Fibroblast of skin of left biceps (primary cell): ENCODE measurements at regions not wholly inside any gene's neighbourhood (a gene's known extent, or its start where the extent isn't known, plus 50 kb on each side); places are given as distances from the start of the nearest gene placed in this dataset.

Experiments
- DNase-seq, 2 experiments: peaks; one replicate each; pipeline ENCODE4 v3.0.0-alpha.2; 2013; ENCODE audit warnings: low read depth in 2 of 2

DNA sequence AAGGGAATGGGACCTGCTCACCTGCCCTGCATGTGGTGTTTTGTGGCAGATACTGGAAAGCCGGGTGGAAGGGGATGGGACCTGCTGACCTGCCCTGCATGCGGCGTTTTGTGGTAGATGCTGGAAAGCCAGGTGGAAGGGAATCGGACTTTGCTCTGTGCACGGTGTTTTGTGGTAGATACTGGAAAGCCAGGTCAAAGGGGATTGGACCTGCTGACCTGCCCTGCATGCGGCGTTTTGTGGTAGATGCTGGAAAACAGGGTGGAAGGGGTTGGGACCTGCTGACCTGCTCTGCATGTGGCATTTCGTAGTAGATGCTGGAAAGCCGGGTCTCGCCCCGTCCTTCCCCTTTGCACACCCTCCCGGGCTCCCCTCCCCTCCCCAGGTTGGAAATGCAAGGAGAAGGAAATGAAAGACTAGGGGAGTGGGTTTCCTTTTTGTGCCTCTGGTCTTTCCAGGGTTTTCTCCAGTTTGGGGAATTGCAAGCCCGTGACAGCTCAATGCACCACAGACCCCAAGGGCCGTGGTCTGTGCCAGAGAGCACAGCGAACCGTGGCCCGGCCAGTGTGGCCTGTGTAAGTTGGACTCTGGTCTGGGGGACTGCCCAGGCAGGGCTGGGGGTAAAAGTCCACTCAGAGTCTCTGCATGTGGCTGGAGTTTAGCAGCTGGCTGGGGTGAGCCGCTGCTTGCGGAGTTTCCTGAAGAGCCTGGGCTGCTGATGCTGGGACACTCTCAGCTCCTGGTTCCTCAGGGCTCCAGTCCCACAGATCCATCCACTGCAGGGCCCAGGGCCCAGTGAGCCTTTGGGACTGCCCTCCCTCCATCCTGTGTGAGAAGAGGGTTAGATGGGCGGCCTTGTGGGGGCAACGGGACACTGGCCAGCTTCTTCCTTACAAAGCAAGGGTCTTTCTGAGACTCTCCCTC, 105.5 kb downstream of the CRYAA start:
- DNase-seq = no peak

DNA sequence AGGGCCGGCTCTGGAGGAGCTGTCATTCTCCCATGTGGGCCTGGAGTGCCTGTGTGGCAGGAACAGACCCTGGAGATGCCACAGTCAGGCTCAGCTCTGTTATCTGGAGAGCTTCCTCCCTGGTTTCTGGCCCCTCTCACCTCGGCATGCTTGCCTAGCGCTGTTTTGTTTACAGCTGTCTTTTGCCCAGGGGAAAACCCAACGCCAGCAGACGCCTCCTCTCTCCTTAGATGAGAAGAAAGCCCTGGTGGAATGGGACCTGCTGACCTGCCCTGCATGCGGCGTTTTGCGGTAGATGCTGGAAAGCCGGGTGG, 104.9 kb downstream of the CRYAA start:
- no peak for DNase-seq

DNA sequence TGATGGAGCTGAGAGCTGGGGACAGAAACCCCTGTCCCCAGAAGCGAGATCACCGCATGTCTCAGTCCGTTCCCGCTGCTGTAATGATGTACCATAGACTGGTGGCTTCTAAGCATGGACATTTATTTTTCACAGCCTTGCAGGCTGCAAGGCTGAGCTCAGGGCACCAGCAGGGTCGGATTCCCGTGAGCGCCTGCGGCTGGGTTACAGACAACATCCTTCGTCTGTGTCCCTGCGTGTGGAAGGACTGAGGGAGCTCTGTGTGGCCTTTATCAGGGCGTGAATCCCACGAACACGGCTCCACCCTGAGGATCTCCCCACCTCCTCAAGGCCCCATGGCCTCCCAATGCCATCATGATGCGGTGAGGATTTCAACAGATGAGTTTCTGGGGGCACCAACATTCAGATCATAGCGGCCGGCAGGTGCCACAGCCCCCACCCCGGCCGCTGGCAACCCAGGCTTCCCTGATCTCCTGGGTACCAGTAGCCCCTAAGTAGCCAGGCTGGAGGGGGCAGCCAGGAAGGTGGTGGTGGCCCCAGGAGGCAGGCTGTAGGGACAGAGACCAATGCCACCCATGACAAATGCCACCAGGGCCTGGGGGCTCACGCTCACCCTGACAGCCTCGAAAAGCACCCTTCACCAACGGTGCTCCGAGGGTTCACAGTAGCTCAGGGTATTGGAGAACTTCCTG, 104.4 kb downstream of the CRYAA start:
- DNase-seq = no peak

DNA sequence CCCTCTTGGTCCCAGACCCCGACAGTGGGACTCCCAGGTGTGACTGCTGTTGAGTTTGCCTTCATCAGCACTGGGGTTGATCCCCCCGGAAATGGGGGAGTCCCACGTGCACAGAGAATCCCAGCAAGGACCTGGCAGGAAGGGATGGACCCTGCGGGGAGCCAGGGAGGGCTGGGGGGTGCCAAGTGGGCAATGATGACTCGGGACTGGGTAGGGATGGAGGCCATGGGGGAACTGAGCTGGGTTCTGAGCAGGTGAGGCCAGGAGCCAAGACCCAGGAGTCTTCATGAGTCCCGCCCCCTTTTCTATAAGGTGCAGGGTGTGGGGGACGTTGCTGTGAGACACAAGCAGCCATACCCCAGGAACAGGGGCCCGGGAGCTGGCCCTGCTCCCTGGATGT, 103.8 kb downstream of the CRYAA start:
- no peak for DNase-seq

DNA sequence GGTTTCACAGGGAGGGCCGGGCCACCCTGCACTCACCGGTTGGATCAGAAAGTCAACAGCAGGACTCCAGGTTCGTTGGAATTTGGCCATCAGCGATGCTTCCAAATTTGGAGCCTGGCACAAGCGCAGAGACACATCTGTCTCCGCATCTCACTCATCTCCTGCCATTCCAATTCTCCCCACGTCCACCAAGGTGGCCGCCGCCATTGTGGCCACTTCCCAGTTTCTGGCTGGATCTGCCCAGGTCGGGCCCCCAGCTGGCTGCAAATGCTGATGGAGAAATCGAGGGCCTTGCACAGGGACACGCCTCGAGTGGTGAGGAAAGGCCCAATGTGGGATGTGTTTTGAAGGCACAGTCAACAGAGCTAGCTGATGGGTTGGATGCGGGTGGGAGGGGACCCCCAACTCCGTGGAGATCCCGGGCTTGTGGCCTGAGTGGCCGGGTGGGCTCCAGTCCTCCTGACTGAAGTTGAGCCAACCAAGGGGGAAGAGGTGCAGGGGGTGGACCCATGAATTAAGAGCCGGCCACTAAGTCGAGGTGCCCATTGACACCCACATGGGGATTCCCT, 102.7 kb downstream of the CRYAA start:
- DNase-seq = no peak

DNA sequence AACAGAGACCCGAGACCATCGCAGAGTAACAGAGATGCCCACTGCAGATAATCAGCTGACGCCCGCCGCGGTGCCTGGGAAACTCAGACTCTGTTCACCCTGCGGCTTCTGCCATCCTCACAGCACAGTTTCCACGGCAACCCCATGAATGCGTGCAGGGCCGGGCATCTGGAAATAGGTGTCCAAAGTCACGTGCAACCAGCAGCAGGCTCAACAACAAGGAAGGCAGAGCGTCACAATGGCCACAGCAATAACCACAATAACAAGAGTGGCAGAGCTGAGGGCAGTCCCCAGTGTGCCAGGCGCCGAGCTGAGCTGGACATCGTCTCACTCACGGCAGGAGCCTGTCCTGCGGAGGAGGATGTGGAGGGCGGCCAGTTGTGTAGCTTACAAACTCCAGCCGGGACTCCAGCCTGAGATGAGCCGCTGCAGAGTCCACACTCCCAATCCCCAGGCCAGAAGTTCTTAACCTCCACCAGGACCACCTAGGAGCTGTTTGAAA, 102.0 kb downstream of the CRYAA start:
- no peak for DNase-seq

DNA sequence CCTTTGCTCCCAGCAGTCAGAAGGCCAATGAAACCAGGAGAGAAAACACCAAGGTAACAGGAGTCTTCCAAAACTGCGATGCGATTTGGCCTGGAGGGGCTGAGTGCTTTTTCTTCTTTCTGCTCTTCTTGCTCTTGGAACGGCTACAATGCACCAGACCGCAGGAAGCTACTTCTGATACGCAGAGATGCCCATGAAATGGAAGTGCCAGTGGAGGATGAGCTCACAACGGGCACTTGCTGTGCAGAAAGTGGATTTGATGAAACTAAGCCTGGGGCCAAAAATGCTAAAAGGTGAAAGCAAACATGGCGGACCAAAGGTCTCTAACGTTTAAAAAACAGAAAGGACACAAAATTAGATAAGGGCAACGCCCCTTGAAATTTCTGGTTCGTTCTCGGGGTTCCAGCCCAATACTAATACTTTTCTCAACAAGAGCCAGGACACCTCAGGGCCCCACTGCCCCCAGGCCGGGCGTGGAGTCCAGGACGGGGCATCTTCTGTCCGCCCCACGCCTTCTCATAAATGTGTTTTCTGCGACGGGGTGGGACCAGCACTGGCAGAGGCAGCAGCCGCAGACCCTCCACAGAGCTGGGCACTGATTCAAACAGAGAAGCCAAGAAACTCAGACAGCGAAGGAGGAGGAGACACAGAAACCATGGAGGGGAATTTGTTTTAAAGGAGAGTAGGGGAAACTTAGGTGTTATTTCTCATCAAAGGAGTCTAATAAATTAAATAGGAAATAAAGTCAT, 101.3 kb downstream of the CRYAA start:
- no peak for DNase-seq

DNA sequence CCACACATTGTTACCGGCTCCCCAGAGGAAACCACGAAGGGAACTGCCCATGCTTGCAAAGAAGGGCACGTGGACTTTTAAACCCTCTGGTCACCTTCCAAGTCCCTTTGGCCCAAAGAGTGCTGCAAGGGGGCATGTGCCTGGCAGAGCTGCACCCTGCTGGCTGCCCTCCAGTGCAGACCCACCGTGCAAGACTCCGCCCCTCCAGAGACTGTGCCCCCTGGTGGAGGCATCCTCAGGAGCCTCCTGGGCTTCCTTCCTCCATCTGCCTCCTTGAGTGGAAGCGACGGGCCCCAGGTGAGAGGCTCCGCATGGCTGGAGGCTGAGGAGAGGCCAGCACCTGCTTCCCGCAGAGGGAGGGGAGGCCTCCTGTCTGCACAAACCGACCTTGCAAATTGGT, 100.6 kb downstream of the CRYAA start:
- no peak for DNase-seq

DNA sequence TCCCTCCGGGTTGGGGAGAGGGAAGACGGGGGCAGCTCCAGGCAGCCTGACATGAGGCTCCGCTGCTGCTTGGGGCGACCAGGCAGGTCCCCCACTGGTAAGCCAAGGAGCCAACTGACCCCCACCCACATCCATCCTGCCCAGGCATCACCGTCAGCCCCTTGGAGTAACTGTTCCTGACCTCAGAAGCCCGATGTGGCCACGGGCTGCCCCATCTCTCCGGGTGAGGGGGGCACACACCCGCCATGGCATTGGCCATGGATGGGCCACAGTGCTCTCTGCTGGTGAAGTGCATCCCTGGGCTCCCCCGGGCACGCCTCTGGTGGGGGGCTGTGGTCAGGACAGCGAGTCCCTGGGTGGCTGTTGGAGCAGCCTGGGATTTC, 100.0 kb downstream of the CRYAA start:
- DNase-seq = no peak

DNA sequence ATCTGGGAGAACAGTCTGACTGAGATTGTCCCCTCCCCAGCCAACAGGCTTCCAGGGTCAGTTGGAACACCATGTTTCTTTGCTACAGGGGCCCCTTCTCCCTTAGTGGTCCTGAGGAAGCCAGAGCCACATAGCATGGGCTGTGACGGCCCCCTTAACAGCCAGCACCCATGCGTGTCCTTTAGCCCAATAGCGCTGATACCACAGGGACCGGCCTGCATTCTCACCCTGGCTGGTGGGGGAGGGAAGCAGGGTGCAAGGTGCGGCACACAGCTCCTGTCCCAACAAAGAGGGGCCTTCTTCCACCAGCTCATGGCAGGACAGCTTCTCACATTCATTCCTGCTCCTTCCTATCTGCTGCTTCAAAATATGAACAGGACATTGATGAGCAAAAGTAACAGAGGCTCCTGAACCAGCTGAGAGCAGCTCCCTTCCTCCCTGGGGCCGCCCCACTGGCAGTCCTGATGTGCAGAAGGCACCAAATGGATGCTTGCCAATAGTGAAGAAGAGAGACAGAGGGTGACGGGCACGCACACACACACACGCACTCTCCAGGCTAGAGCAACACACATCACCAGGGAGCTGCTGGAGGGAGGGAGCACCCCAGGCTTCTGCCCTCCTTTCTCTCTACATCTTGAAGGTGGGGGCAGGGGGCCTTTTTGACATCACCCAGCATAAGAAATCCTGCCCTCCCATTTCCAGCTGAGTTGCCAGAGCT, 99.4 kb downstream of the CRYAA start:
- DNase-seq = no peak

DNA sequence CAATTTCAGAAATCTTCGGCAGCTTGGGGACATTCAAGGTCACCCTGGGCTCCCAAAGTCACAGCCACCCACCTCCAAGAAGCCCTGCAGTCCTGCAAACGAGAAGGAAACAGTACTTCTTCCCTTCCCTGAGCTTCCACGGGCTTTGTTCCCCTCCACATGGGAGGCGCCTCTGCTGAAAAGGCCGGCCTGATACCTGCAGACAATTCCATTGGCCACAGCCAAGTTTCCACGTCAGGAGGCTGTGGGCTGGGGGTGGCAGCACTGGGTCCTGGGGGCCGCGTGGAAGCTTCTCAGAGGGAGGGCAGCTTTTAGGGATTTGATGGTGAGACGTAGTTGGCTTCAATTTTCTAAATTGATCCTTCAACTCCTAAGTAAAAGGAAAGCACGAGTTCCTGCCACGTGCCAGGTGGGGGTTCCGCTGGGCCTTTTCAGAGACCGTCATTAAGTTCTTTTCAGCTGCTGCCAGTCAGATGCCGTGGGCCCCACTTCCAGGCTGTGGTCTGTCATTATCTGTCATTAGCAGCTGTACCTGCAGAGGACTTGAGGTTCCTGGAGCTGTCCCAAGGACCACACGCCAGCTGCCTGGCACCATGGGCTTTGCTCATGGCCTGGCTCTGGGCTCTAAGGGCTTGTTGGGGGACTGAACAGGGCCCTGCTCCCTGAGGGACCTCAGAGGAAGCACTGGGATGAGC, 98.7 kb downstream of the CRYAA start:
- DNase-seq = no peak

DNA sequence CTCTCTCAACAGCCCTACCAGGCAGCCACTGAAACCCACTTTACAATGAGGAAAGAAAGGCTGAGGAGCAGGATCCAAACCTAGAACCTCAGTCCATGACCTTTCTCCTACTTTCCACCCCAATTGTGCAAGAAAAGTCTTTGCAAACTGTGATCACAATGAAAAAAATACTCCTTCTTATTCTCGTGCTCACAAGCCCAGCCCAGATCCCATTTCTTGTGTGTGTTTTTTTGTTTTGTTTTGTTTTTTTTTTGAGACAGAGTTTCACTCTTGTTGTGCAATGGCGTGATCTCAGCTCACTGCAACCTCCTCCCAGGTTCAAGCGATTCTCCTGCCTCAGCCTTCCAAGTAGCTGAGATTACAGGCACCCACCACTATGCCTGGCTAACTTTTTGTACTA, 97.7 kb downstream of the CRYAA start:
- no peak for DNase-seq

DNA sequence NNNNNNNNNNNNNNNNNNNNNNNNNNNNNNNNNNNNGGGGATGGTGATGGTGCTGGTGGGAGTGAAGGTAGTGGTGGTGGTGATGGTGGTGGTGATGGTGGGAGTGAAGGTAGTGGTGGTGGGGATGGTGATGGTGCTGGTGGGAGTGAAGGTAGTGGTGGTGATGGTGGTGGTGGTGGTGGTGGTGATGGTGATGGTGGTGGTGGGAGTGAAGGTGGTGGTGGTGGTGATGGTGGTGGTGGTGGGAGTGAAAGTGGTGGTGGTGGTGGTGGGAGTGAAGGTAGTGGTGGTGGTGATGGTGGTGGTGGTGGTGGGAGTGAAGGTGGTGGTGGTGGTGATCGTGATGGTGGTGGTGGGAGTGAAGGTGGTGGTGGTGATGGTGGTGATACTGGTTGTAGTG, 93.6 kb downstream of the CRYAA start:
- DNase-seq = no peak
